ENCODE measurements at regions not wholly inside any gene's neighbourhood (a gene's known extent, or its start where the extent isn't known, plus 50 kb on each side); places are given as distances from the start of the nearest gene placed in this dataset.

GRCh38 chr14:60363687-60364086 lies 114.7 kb downstream of the PPM1A start:
- H3K36me3 ChIP-seq (ENCODE audit: control insufficient read depth in 2 of 2, insufficient read depth in 1 of 2, low read length in 2 of 2) = no peaks in the 10 kb centered on the region
- H3K27ac ChIP-seq (ENCODE audit: extremely low read depth, low read depth, low read length) = no peak overlapping the region
- H3K9me3 ChIP-seq (ENCODE audit: control insufficient read depth, insufficient read depth, low read depth, low read length) = no peaks in the 10 kb centered on the region
- H3K4me3 ChIP-seq (ENCODE audit: low read depth, low read length) = no peak overlapping the region
- CTCF ChIA-PET = interaction anchor here (2.5 kb wide), 1 partner anchor 13 kb away, joined by 10 read pairs; no protein-coding TSS in a partner anchor
- TF ChIP-seq ZNF76 (tag by site-specific recombination; IDR thresholded peaks at IDR 0.05; ENCODE audit: borderline replicate concordance, low read depth) (no peak), SP3 (tag by site-specific recombination; IDR thresholded peaks at IDR 0.05) (no peak), ZNF777 (tag by site-specific recombination; IDR thresholded peaks at IDR 0.05; ENCODE audit: borderline replicate concordance) (no peak), ZNF266 (tag by site-specific recombination; IDR thresholded peaks at IDR 0.05; ENCODE audit: low read depth) (no peak), ZNF549 (tag by site-specific recombination; IDR thresholded peaks at IDR 0.05) (no peak), ZNF114 (tag by site-specific recombination; IDR thresholded peaks at IDR 0.05) (no peak), GLI2 (tag by site-specific recombination; IDR thresholded peaks at IDR 0.05; ENCODE audit: borderline replicate concordance, low read depth) (no peak), ZNF621 (tag by site-specific recombination; IDR thresholded peaks at IDR 0.05) (no peak), ZBTB6 (tag by site-specific recombination; IDR thresholded peaks at IDR 0.05) (no peak), ZBTB44 (tag by site-specific recombination; IDR thresholded peaks at IDR 0.05) (no peak), ZNF626 (tag by site-specific recombination; IDR thresholded peaks at IDR 0.05) (no peak), ZBTB20 (tag by site-specific recombination; IDR thresholded peaks at IDR 0.05) (no peak), ZNF776 (tag by site-specific recombination; IDR thresholded peaks at IDR 0.05; ENCODE audit: borderline replicate concordance) (no peak), ZFP37 (tag by site-specific recombination; IDR thresholded peaks at IDR 0.05) (no peak)
- TF ChIP-seq, protein P1, sequence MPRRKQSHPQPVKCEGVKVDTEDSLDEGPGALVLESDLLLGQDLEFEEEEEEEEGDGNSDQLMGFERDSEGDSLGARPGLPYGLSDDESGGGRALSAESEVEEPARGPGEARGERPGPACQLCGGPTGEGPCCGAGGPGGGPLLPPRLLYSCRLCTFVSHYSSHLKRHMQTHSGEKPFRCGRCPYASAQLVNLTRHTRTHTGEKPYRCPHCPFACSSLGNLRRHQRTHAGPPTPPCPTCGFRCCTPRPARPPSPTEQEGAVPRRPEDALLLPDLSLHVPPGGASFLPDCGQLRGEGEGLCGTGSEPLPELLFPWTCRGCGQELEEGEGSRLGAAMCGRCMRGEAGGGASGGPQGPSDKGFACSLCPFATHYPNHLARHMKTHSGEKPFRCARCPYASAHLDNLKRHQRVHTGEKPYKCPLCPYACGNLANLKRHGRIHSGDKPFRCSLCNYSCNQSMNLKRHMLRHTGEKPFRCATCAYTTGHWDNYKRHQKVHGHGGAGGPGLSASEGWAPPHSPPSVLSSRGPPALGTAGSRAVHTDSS (tag by site-specific recombination; IDR thresholded peaks at IDR 0.05) = no peak
- TF ChIP-seq, protein P2, sequence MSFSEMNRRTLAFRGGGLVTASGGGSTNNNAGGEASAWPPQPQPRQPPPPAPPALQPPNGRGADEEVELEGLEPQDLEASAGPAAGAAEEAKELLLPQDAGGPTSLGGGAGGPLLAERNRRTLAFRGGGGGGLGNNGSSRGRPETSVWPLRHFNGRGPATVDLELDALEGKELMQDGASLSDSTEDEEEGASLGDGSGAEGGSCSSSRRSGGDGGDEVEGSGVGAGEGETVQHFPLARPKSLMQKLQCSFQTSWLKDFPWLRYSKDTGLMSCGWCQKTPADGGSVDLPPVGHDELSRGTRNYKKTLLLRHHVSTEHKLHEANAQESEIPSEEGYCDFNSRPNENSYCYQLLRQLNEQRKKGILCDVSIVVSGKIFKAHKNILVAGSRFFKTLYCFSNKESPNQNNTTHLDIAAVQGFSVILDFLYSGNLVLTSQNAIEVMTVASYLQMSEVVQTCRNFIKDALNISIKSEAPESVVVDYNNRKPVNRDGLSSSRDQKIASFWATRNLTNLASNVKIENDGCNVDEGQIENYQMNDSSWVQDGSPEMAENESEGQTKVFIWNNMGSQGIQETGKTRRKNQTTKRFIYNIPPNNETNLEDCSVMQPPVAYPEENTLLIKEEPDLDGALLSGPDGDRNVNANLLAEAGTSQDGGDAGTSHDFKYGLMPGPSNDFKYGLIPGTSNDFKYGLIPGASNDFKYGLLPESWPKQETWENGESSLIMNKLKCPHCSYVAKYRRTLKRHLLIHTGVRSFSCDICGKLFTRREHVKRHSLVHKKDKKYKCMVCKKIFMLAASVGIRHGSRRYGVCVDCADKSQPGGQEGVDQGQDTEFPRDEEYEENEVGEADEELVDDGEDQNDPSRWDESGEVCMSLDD (tag by site-specific recombination; IDR thresholded peaks at IDR 0.05) = no peak
- H3K4me1 ChIP-seq (ENCODE audit: control insufficient read depth, insufficient read depth, low read length) = no peaks in the 10 kb centered on the region
- POLR2A ChIA-PET = no interaction called here

GRCh38 chr14:60381909-60382308 lies 104.0 kb downstream of the C14orf39 start:
- Histone ChIP-seq H3K4me1 (ENCODE audit: control insufficient read depth, insufficient read depth, low read length) (no peaks in the 10 kb centered on the region), H3K9me3 (ENCODE audit: control insufficient read depth, insufficient read depth, low read depth, low read length) (no peaks in the 10 kb centered on the region), H3K4me3 (ENCODE audit: low read depth, low read length) (no peak overlapping the region), H3K36me3 (ENCODE audit: control insufficient read depth in 2 of 2, insufficient read depth in 1 of 2, low read length in 2 of 2) (no peaks in the 10 kb centered on the region), H3K27ac (ENCODE audit: extremely low read depth, low read depth, low read length) (no peak overlapping the region)
- CTCF ChIA-PET = interaction anchor here (1.9 kb wide), 1 partner anchor 32 kb away, joined by 7 read pairs; no protein-coding TSS in a partner anchor
- POLR2A ChIA-PET = no interaction called here
- no peak for TF ChIP-seq ZNF24 (tag by site-specific recombination; IDR thresholded peaks at IDR 0.05)
- no peak for TF ChIP-seq ZNF596 (tag by site-specific recombination; IDR thresholded peaks at IDR 0.05)
- TF ChIP-seq ZNF530 (tag by site-specific recombination; IDR thresholded peaks at IDR 0.05; ENCODE audit: low read depth) = no peak
- TF ChIP-seq ZXDB (tag by site-specific recombination; IDR thresholded peaks at IDR 0.05) = no peak
- TF ChIP-seq MEIS1 (CRISPR knock-in tag; IDR thresholded peaks at IDR 0.05; ENCODE audit: borderline replicate concordance) = no peak
- TF ChIP-seq ZNF202 (tag by site-specific recombination; IDR thresholded peaks at IDR 0.05; ENCODE audit: borderline replicate concordance) = no peak
- no peak for TF ChIP-seq YY1 (tag by site-specific recombination; IDR thresholded peaks at IDR 0.05)
- TF ChIP-seq ZNF555 (tag by site-specific recombination; conservative IDR thresholded peaks at IDR 0.05) = no peak
- TF ChIP-seq ZNF449 (tag by site-specific recombination; IDR thresholded peaks at IDR 0.05) = no peak
- TF ChIP-seq, protein P3, sequence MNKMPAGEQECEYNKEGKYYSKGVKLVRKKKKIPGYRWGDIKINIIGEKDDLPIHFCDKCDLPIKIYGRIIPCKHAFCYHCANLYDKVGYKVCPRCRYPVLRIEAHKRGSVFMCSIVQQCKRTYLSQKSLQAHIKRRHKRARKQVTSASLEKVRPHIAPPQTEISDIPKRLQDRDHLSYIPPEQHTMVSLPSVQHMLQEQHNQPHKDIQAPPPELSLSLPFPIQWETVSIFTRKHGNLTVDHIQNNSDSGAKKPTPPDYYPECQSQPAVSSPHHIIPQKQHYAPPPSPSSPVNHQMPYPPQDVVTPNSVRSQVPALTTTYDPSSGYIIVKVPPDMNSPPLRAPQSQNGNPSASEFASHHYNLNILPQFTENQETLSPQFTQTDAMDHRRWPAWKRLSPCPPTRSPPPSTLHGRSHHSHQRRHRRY (tag by site-specific recombination; IDR thresholded peaks at IDR 0.05) = no peak
- TF ChIP-seq ZNF610 (tag by site-specific recombination; IDR thresholded peaks at IDR 0.05; ENCODE audit: borderline replicate concordance) = no peak
